Activated T-helper 1 cell treated with anti-CD3 and anti-CD28 coated beads, Interleukin-12 subunit alpha, Interleukin-12 subunit beta, Interleukin-2, Interleukin-4 antibody, amounts not matched to agents 30 ng/mL and 10 ng/mL and 1 ng/mL, durations not matched to agents 14 hours and 24 hours and 36 hours (primary cell): ENCODE measurements at regions not wholly inside any gene's neighbourhood (a gene's known extent, or its start where the extent isn't known, plus 50 kb on each side); places are given as distances from the start of the nearest gene placed in this dataset.

Experiments used
- DNase-seq: peaks from one replicate; pipeline ENCODE4 v3.0.0; 2021; ENCODE audit warnings: low spot score
- H3K27ac Mint-ChIP-seq: one replicate; pipeline ENCODE4 v1.8.0; 2021; ENCODE audit warnings: mild to moderate bottlenecking, mixed read lengths
- H3K27me3 Mint-ChIP-seq: one replicate; pipeline ENCODE4 v1.8.0; 2022; ENCODE audit warnings: mild to moderate bottlenecking, moderate library complexity, mixed read lengths; ENCODE audit not compliant: insufficient read depth
- H3K36me3 Mint-ChIP-seq: one replicate; pipeline ENCODE4 v1.8.0; 2021; ENCODE audit warnings: low read depth, mixed read lengths
- H3K4me1 Mint-ChIP-seq: one replicate; pipeline ENCODE4 v1.8.0; 2021; ENCODE audit warnings: low read depth, mixed read lengths
- H3K4me3 Mint-ChIP-seq: one replicate; pipeline ENCODE4 v1.8.0; 2021; ENCODE audit warnings: mild to moderate bottlenecking, moderate library complexity, mixed read lengths
- H3K9me3 Mint-ChIP-seq: one replicate; pipeline ENCODE4 v1.8.0; 2021; ENCODE audit warnings: mixed read lengths
- intact Hi-C: fragments of 100-400 bp; cut with micrococcal nuclease; formaldehyde crosslinking; loops from one replicate; pipeline ENCODE4 v1.15.1; 2024

DNA sequence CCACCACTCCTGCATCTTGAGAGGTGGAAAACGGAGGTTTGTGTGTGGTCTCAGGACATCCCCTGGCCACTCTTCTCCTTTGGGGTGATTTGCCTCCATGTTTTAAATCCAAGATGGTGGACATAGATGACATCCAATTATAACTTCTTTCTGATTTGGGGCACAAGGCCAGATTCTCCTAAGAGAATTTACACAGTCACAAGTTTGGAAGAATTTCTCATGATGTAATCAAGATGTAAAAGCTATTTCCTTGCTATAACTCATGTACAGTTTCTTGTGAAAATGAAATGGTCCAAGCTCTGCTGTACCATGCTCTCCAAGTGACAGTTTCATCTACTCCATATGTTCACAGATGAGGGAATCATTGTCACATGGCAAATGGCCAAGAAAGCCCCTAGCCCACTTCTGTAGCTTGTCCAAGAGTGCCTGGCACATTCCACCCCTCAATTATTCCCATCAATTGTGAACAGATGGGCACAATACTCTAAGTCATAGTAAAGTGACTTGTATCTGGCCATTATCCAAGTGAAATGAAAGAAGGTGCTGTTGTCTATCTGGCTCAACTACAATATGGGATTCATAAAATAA is 134.6 kb upstream of the ROPN1 start:
- intact Hi-C loops: no loop called here
- no peak overlapping the region for H3K27ac Mint-ChIP-seq
- H3K27me3 Mint-ChIP-seq: peaks cover 3% of the 10 kb centered on the region

GRCh38 chr3:124131158-124131557 is 139.2 kb upstream of the ROPN1 start:
- Mint-ChIP-seq H3K4me3 (no peak overlapping the region), H3K36me3 (no peaks in the 10 kb centered on the region), H3K27ac (no peak overlapping the region), H3K9me3 (no peaks in the 10 kb centered on the region), H3K4me1 (no peaks in the 10 kb centered on the region), H3K27me3 (peaks cover 3% of the 10 kb centered on the region)
- intact Hi-C loops: no loop called here
- DNase-seq: no peak

More for the DNA sequence above, 134.6 kb upstream of the ROPN1 start:
- Mint-ChIP-seq H3K9me3 (no peaks in the 10 kb centered on the region), H3K4me3 (no peak overlapping the region), H3K36me3 (no peaks in the 10 kb centered on the region), H3K4me1 (no peaks in the 10 kb centered on the region)
- no peak for DNase-seq

- Mint-ChIP-seq H3K27me3 (peaks cover 3% of the 10 kb centered on the region), H3K9me3 (no peaks in the 10 kb centered on the region), H3K36me3 (no peaks in the 10 kb centered on the region), H3K4me1 (no peaks in the 10 kb centered on the region), H3K4me3 (no peak overlapping the region), H3K27ac (no peak overlapping the region)
- intact Hi-C loops: no loop called here
- no peak for DNase-seq
Measured at GRCh38 chr3:124131580-124131979, 139.7 kb upstream of the ROPN1 start.

- Mint-ChIP-seq H3K27ac (no peak overlapping the region), H3K4me3 (no peak overlapping the region), H3K36me3 (no peaks in the 10 kb centered on the region), H3K9me3 (no peaks in the 10 kb centered on the region), H3K27me3 (peaks cover 6% of the 10 kb centered on the region), H3K4me1 (no peaks in the 10 kb centered on the region)
- DNase-seq: no peak
- intact Hi-C loops: no loop called here
Measured at GRCh38 chr3:124132813-124133212, 140.9 kb upstream of the ROPN1 start.

- no peak for DNase-seq
- intact Hi-C loops: no loop called here
- no peaks in the 10 kb centered on the region for H3K9me3 Mint-ChIP-seq
- no peak overlapping the region for H3K4me3 Mint-ChIP-seq
- peaks cover 6% of the 10 kb centered on the region for H3K27me3 Mint-ChIP-seq
- no peaks in the 10 kb centered on the region for H3K4me1 Mint-ChIP-seq
- no peaks in the 10 kb centered on the region for H3K36me3 Mint-ChIP-seq
- H3K27ac Mint-ChIP-seq: no peak overlapping the region
Measured at GRCh38 chr3:124133366-124133940, 141.5 kb upstream of the ROPN1 start.

DNA sequence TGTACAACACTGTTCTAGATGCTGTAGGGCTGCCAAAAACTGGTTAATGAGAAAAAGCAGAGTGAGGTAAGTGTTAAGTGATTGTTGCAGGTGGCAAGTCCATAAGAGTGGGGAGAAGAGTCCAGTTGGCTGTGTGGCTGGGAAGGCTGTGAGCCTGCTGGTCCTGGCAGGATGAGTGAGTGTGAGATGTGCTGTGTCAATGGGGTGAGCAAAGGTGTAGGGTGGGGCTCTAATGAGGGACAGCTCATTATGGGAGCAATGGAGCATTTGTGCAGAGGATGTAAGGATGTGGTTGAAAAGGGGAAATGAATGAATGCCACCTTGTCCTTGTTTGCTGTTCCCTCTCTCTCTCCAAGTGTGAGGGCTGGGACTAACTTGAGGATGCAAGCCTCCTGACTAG is 145.3 kb upstream of the ROPN1 start:
- no peak overlapping the region for H3K4me3 Mint-ChIP-seq
- H3K9me3 Mint-ChIP-seq: no peaks in the 10 kb centered on the region
- no peak overlapping the region for H3K27ac Mint-ChIP-seq
- no peaks in the 10 kb centered on the region for H3K4me1 Mint-ChIP-seq
- intact Hi-C loops: no loop called here
- H3K27me3 Mint-ChIP-seq: peaks cover 2% of the 10 kb centered on the region
- no peak for DNase-seq
- H3K36me3 Mint-ChIP-seq: no peaks in the 10 kb centered on the region

DNA sequence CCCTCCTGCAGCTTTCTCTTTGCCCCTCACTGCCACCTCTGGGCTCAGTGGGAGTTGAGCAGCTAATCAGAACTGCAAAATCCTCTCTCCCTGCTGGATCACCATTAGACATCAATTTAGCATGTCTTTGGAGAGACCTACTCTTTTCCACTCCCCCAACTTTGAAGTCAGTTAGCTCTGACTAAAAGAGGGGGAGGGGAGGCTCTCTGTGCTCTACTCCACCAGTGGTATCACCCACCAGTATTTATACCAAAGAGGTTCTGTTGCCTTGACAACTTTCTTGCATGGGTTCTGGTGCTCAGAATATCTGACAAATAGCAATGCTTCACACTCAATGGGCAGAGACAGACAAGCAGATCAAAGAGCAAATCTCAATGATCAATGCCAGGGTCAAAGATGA is 146.2 kb upstream of the ROPN1 start:
- Mint-ChIP-seq H3K27ac (no peak overlapping the region), H3K36me3 (no peaks in the 10 kb centered on the region), H3K4me3 (no peak overlapping the region), H3K4me1 (no peaks in the 10 kb centered on the region), H3K27me3 (peaks cover 2% of the 10 kb centered on the region), H3K9me3 (no peaks in the 10 kb centered on the region)
- DNase-seq: no peak
- intact Hi-C loops: no loop called here

- no peaks in the 10 kb centered on the region for H3K36me3 Mint-ChIP-seq
- DNase-seq: no peak
- intact Hi-C loops: no loop called here
- H3K9me3 Mint-ChIP-seq: no peaks in the 10 kb centered on the region
- peaks cover 2% of the 10 kb centered on the region for H3K27me3 Mint-ChIP-seq
- no peak overlapping the region for H3K4me3 Mint-ChIP-seq
- H3K27ac Mint-ChIP-seq: no peak overlapping the region
- H3K4me1 Mint-ChIP-seq: no peaks in the 10 kb centered on the region
Measured at GRCh38 chr3:124140746-124141145, 148.8 kb upstream of the ROPN1 start.

GRCh38 chr3:124142389-124142970 is 150.6 kb upstream of the ROPN1 start:
- Mint-ChIP-seq H3K27ac (no peak overlapping the region), H3K4me1 (no peaks in the 10 kb centered on the region), H3K9me3 (no peaks in the 10 kb centered on the region), H3K4me3 (no peak overlapping the region), H3K27me3 (no peaks in the 10 kb centered on the region), H3K36me3 (no peaks in the 10 kb centered on the region)
- intact Hi-C loops: no loop called here
- no peak for DNase-seq

- H3K27ac Mint-ChIP-seq: no peak overlapping the region
- H3K27me3 Mint-ChIP-seq: no peaks in the 10 kb centered on the region
- no peak overlapping the region for H3K4me3 Mint-ChIP-seq
- no peaks in the 10 kb centered on the region for H3K4me1 Mint-ChIP-seq
- intact Hi-C loops: no loop called here
- no peaks in the 10 kb centered on the region for H3K9me3 Mint-ChIP-seq
- DNase-seq: no peak
- H3K36me3 Mint-ChIP-seq: no peaks in the 10 kb centered on the region
Measured at GRCh38 chr3:124143047-124143446, 151.1 kb upstream of the ROPN1 start.

DNA sequence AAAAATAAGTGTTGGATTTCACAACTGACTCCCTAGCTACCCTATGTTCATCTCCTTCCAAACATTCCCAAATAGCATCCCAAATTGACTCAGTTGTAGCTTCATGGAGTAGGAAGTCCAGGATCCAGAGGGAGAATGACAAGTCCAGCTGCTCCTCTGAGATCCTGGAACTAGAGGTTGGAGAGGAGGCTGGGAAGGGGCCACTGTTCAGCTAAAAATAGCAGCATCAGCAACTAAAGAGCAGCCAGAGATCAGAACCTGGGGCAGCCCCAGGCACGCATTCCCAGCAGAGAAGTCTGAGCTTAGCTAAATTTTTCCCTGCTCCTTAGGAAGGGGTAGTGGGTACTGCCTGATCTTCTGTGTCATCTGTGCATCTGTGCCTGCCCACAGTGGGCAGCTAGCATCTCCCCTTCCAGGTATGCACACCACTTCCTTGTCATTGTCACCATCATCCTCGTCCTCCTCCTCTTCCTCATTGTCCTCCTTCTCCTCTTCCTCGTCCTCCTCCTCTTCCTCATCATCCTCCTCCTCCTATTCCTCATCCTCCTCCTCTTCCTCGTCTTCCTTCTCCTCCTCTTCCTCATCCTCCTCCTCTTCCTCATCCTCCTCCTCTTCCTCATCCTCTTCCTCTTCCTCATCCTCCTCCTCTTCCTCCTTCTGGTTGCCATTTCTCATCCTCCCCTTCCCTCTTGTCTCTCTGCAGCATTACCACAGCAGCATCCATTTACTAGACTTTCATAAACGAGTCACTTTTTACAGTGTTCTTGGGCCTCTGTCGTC is 152.3 kb upstream of the ROPN1 start:
- no peaks in the 10 kb centered on the region for H3K4me1 Mint-ChIP-seq
- DNase-seq: no peak
- H3K9me3 Mint-ChIP-seq: no peaks in the 10 kb centered on the region
- H3K27ac Mint-ChIP-seq: no peak overlapping the region
- intact Hi-C loops: no loop called here
- H3K4me3 Mint-ChIP-seq: no peak overlapping the region
- H3K27me3 Mint-ChIP-seq: peaks cover 2% of the 10 kb centered on the region
- H3K36me3 Mint-ChIP-seq: no peaks in the 10 kb centered on the region

DNA sequence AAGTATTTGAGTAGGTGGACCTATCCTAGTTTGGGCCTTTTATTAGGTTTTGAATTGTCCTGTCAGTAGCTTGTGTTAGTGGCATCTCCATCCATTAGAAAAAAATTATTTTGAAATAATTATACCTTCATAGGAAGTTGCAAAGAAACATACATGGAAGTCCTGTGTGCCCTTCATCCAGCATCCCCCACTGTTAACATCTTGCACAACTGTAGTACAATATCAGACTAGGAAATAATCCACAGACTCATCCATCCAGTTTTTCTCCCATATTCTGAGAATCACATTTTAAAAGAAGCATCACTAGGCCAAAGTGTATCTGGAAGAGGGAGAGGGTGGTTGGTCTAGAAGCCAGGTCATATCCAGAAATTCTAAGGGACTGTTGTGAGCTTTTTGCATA is 155.5 kb upstream of the ROPN1 start:
- Mint-ChIP-seq H3K9me3 (no peaks in the 10 kb centered on the region), H3K4me3 (no peak overlapping the region), H3K4me1 (no peaks in the 10 kb centered on the region), H3K36me3 (no peaks in the 10 kb centered on the region), H3K27ac (no peak overlapping the region), H3K27me3 (peaks cover 2% of the 10 kb centered on the region)
- DNase-seq: no peak
- intact Hi-C loops: no loop called here

DNA sequence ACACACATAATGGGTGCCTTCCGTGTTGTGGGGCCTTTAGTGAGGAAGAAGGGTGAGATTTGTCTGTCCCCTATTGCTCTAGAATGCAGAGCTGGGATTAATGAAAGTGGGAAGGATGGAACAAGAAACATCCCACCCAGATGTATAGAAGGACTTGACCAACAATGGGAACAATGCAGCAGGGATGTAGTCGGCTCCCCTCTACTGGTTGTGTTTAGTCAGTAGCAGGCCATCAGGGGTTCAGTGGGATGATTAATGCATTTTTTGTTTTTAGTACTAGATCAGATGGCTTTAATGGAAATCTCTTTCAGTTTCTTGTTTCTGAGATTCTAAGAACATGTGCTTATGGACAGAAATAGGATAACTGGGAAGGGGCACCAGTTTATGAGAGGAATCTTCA is 156.0 kb upstream of the ROPN1 start:
- Mint-ChIP-seq H3K9me3 (no peaks in the 10 kb centered on the region), H3K36me3 (no peaks in the 10 kb centered on the region), H3K27ac (no peak overlapping the region), H3K4me3 (no peak overlapping the region), H3K27me3 (peaks cover 2% of the 10 kb centered on the region), H3K4me1 (no peaks in the 10 kb centered on the region)
- intact Hi-C loops: no loop called here
- no peak for DNase-seq
